Endodermal cell (in vitro differentiated cells): ENCODE measurements at regions not wholly inside any gene's neighbourhood (a gene's known extent, or its start where the extent isn't known, plus 50 kb on each side); places are given as distances from the start of the nearest gene placed in this dataset.

ENCODE experiments used
- DNase-seq: peaks from one replicate; pipeline ENCODE4 v3.0.0-alpha.2; 2017
- H3K27ac ChIP-seq: 2 replicates; pipeline ENCODE4 v1.5.1; 2013; ENCODE audit warnings: mild to moderate bottlenecking, low read depth, low read length, moderate library complexity
- H3K27me3 ChIP-seq: 2 replicates; pipeline ENCODE4 v1.6.1; 2013; ENCODE audit warnings: mild to moderate bottlenecking, low read length, moderate library complexity; ENCODE audit not compliant: insufficient read depth, control insufficient read depth, poor library complexity, severe bottlenecking
- H3K36me3 ChIP-seq: 2 replicates; pipeline ENCODE4 v1.7.0; 2013; ENCODE audit warnings: mild to moderate bottlenecking, low read length, moderate library complexity; ENCODE audit not compliant: control insufficient read depth, insufficient read depth
- H3K4me1 ChIP-seq: one replicate; pipeline ENCODE4 v1.7.0; 2013; ENCODE audit warnings: low read length; ENCODE audit not compliant: control insufficient read depth, insufficient read depth
- H3K4me3 ChIP-seq: 2 replicates; pipeline ENCODE4 v1.5.1; 2013; ENCODE audit warnings: mild to moderate bottlenecking, low read length, moderate library complexity
- H3K9ac ChIP-seq: 2 replicates; pipeline ENCODE4 v1.6.1; 2013; ENCODE audit warnings: mild to moderate bottlenecking, low read length, moderate library complexity; ENCODE audit not compliant: poor library complexity, severe bottlenecking; ENCODE audit errors: extremely low read depth
- H3K9me3 ChIP-seq: 2 replicates; pipeline ENCODE4 v1.6.1; 2013; ENCODE audit warnings: mild to moderate bottlenecking, low read length, moderate library complexity; ENCODE audit not compliant: control insufficient read depth
- H3K27ac Mint-ChIP-seq: 2 replicates; pipeline ENCODE4 v1.8.0; 2020; ENCODE audit warnings: mixed read lengths
- H3K27me3 Mint-ChIP-seq: 2 replicates; pipeline ENCODE4 v1.8.0; 2021; ENCODE audit warnings: mild to moderate bottlenecking, mixed read lengths; ENCODE audit not compliant: insufficient read depth
- H3K36me3 Mint-ChIP-seq: 2 replicates; pipeline ENCODE4 v1.8.0; 2020; ENCODE audit warnings: low read depth, mixed read lengths
- H3K4me1 Mint-ChIP-seq: 2 replicates; pipeline ENCODE4 v1.8.0; 2020; ENCODE audit warnings: mixed read lengths
- H3K4me3 Mint-ChIP-seq: 2 replicates; pipeline ENCODE4 v1.8.0; 2020; ENCODE audit warnings: mild to moderate bottlenecking, moderate library complexity, mixed read lengths
- H3K9me3 Mint-ChIP-seq: 2 replicates; pipeline ENCODE4 v1.8.0; 2020; ENCODE audit warnings: mild to moderate bottlenecking, mixed read lengths
- CTCF ChIP-seq: fragments of 200-600 bp; sonication (generic); conservative IDR thresholded peaks from 2 replicates; pipeline ENCODE4 v1.5.0; 2021; ENCODE audit warnings: antibody characterized with exemption, mild to moderate bottlenecking
- WGBS, 2 experiments: methylation state at CpG; one replicate each; pipeline versions ENCODE4 v1.1.5 to v1.1.7; 2013; ENCODE audit warnings: missing lambda C conversion rate in 2 of 2, mixed read lengths in 1 of 2; ENCODE audit not compliant: insufficient coverage in 1 of 2, insufficient read length in 1 of 2; 5-methylcytosine and 5-hydroxymethylcytosine counted together

GRCh38 chr11:70710601-70711000 lies 312.3 kb downstream of the CTTN start:
- Mint-ChIP-seq H3K27me3 (no peaks in the 10 kb centered on the region), H3K27ac (peak overlapping the region; percentile 33)
- WGBS, 2 experiments = 85 to 93% methylated on average over 8 to 9 of the region's 9 CpGs

GRCh38 chr11:70711095-70711910 lies 313.0 kb downstream of the CTTN start:
- Histone ChIP-seq H3K9me3 (no peaks in the 10 kb centered on the region), H3K4me1 (no peaks in the 10 kb centered on the region), H3K27ac (no peak overlapping the region), H3K36me3 (no peaks in the 10 kb centered on the region), H3K4me3 (no peak overlapping the region), H3K27me3 (no peaks in the 10 kb centered on the region), H3K9ac (no peak overlapping the region)
- Mint-ChIP-seq H3K36me3 (no peaks in the 10 kb centered on the region), H3K27me3 (no peaks in the 10 kb centered on the region), H3K9me3 (no peaks in the 10 kb centered on the region), H3K4me3 (no peak overlapping the region), H3K4me1 (peaks cover 16% of the 10 kb centered on the region), H3K27ac (no peak overlapping the region)
- WGBS, 2 experiments = 91 to 92% methylated on average over 18 to 30 of the region's 30 CpGs
- no peak for DNase-seq
- TF ChIP-seq CTCF = no peak

More at GRCh38 chr11:70710601-70711000, 312.3 kb downstream of the CTTN start:
- no peaks in the 10 kb centered on the region for H3K27me3 ChIP-seq
- DNase-seq = no peak
- H3K4me3 ChIP-seq = no peak overlapping the region
- Mint-ChIP-seq H3K36me3 (no peaks in the 10 kb centered on the region), H3K9me3 (no peaks in the 10 kb centered on the region), H3K4me1 (peaks cover 16% of the 10 kb centered on the region), H3K4me3 (no peak overlapping the region)
- H3K9ac ChIP-seq = no peak overlapping the region
- no peak overlapping the region for H3K27ac ChIP-seq
- TF ChIP-seq CTCF = no peak
- no peaks in the 10 kb centered on the region for H3K4me1 ChIP-seq
- no peaks in the 10 kb centered on the region for H3K9me3 ChIP-seq
- no peaks in the 10 kb centered on the region for H3K36me3 ChIP-seq

GRCh38 chr11:70711911-70712185 lies 313.5 kb downstream of the CTTN start:
- no peak for TF ChIP-seq CTCF
- no peaks in the 10 kb centered on the region for H3K36me3 Mint-ChIP-seq
- no peak overlapping the region for H3K27ac Mint-ChIP-seq
- no peak overlapping the region for H3K4me3 ChIP-seq
- no peaks in the 10 kb centered on the region for H3K27me3 Mint-ChIP-seq
- no peaks in the 10 kb centered on the region for H3K9me3 ChIP-seq
- no peak overlapping the region for H3K4me3 Mint-ChIP-seq
- 86 to 92% methylated on average over 8 to 11 of the region's 11 CpGs for WGBS, 2 experiments
- H3K4me1 ChIP-seq = no peaks in the 10 kb centered on the region
- no peak overlapping the region for H3K9ac ChIP-seq
- no peaks in the 10 kb centered on the region for H3K36me3 ChIP-seq
- H3K4me1 Mint-ChIP-seq = peaks cover 16% of the 10 kb centered on the region
- no peak overlapping the region for H3K27ac ChIP-seq
- DNase-seq = no peak
- no peaks in the 10 kb centered on the region for H3K9me3 Mint-ChIP-seq
- no peaks in the 10 kb centered on the region for H3K27me3 ChIP-seq
